ENCODE measurements at regions not wholly inside any gene's neighbourhood (a gene's known extent, or its start where the extent isn't known, plus 50 kb on each side); places are given as distances from the start of the nearest gene placed in this dataset.

GRCh38 chr16:6231398-6231797 is 1101.2 kb upstream of the RBFOX1 start:
- no TSS peak for BruUV-seq (replicated peaks)
- DNase-seq (no peak), ATAC-seq (no peak)
- Histone ChIP-seq H3K9me3 (ENCODE audit: low read length) (no peaks in the 10 kb centered on the region), H3K79me2 (ENCODE audit: low read length) (no peaks in the 10 kb centered on the region), H3K27me3 (ENCODE audit: low read length) (no peaks in the 10 kb centered on the region), H3K36me3 (ENCODE audit: low read depth, low read length) (no peaks in the 10 kb centered on the region), H3K27ac (ENCODE audit: low read length) (no peak overlapping the region), H3K9me2 (replicated peaks; ENCODE audit: low read length) (no peaks in the 10 kb centered on the region), H3K4me1 (ENCODE audit: insufficient read depth, low read length) (no peaks in the 10 kb centered on the region), H4K20me1 (ENCODE audit: low read length) (no peaks in the 10 kb centered on the region), H3K4me3 (ENCODE audit: low read length) (no peak overlapping the region), H3F3A (ENCODE audit: low read length, unreplicated experiment) (no peaks in the 10 kb centered on the region), H3K9ac (ENCODE audit: low read length) (no peak overlapping the region), H3K4me2 (ENCODE audit: low read length) (no peak overlapping the region), H2AFZ (ENCODE audit: low read length) (no peak overlapping the region)
- no peak for TF ChIP-seq EZH2phosphoT487 (IDR thresholded peaks at IDR 0.05; ENCODE audit: borderline replicate concordance, low read length)
- intact Hi-C loops (cut with micrococcal nuclease) = no loop called here
- ChIA-PET POLR2A (ENCODE audit: unreplicated experiment) (no interaction called here), CTCF (no interaction called here)

- no peaks in the 10 kb centered on the region for H4K20me1 ChIP-seq (ENCODE audit: low read length)
- no peak overlapping the region for H2AFZ ChIP-seq (ENCODE audit: low read length)
- POLR2A ChIA-PET (ENCODE audit: unreplicated experiment) = no interaction called here
- H3K9ac ChIP-seq (ENCODE audit: low read length) = no peak overlapping the region
- intact Hi-C loops (cut with micrococcal nuclease) = no loop called here
- no TSS peak for BruUV-seq (replicated peaks)
- no peaks in the 10 kb centered on the region for H3K36me3 ChIP-seq (ENCODE audit: low read depth, low read length)
- H3K79me2 ChIP-seq (ENCODE audit: low read length) = no peaks in the 10 kb centered on the region
- CTCF ChIA-PET = no interaction called here
- no peak overlapping the region for H3K4me3 ChIP-seq (ENCODE audit: low read length)
- H3K9me2 ChIP-seq (replicated peaks; ENCODE audit: low read length) = no peaks in the 10 kb centered on the region
- no peaks in the 10 kb centered on the region for H3K4me1 ChIP-seq (ENCODE audit: insufficient read depth, low read length)
- H3K27ac ChIP-seq (ENCODE audit: low read length) = no peak overlapping the region
- no peaks in the 10 kb centered on the region for H3K27me3 ChIP-seq (ENCODE audit: low read length)
- no peaks in the 10 kb centered on the region for H3K9me3 ChIP-seq (ENCODE audit: low read length)
- H3F3A ChIP-seq (ENCODE audit: low read length, unreplicated experiment) = no peaks in the 10 kb centered on the region
- DNase-seq (no peak), ATAC-seq (no peak)
- H3K4me2 ChIP-seq (ENCODE audit: low read length) = no peak overlapping the region
- TF ChIP-seq EZH2 (IDR thresholded peaks at IDR 0.05; ENCODE audit: low read length, unreplicated experiment) (no peak), EZH2phosphoT487 (IDR thresholded peaks at IDR 0.05; ENCODE audit: borderline replicate concordance, low read length) (no peak), CTCF (conservative IDR thresholded peaks at IDR 0.05; ENCODE audit: low read depth, low read length) (no peak)
Measured at GRCh38 chr16:6229186-6229585, 1103.5 kb upstream of the RBFOX1 start.

- H3K27ac ChIP-seq (ENCODE audit: low read length) = no peak overlapping the region
- no peaks in the 10 kb centered on the region for H3K9me2 ChIP-seq (replicated peaks; ENCODE audit: low read length)
- intact Hi-C loops (cut with micrococcal nuclease) = no loop called here
- DNase-seq (no peak), ATAC-seq (no peak)
- no peaks in the 10 kb centered on the region for H3K79me2 ChIP-seq (ENCODE audit: low read length)
- no peaks in the 10 kb centered on the region for H3K36me3 ChIP-seq (ENCODE audit: low read depth, low read length)
- H3K9me3 ChIP-seq (ENCODE audit: low read length) = no peaks in the 10 kb centered on the region
- no peaks in the 10 kb centered on the region for H3K4me1 ChIP-seq (ENCODE audit: insufficient read depth, low read length)
- no peak overlapping the region for H3K9ac ChIP-seq (ENCODE audit: low read length)
- H3F3A ChIP-seq (ENCODE audit: low read length, unreplicated experiment) = no peaks in the 10 kb centered on the region
- no peak overlapping the region for H3K4me3 ChIP-seq (ENCODE audit: low read length)
- no peaks in the 10 kb centered on the region for H4K20me1 ChIP-seq (ENCODE audit: low read length)
- no peak for TF ChIP-seq CTCF (conservative IDR thresholded peaks at IDR 0.05; ENCODE audit: low read depth, low read length)
- TF ChIP-seq EZH2 (IDR thresholded peaks at IDR 0.05; ENCODE audit: low read length, unreplicated experiment) = no peak
- TF ChIP-seq EZH2phosphoT487 (IDR thresholded peaks at IDR 0.05; ENCODE audit: borderline replicate concordance, low read length) = no peak
- H3K4me2 ChIP-seq (ENCODE audit: low read length) = no peak overlapping the region
- H3K27me3 ChIP-seq (ENCODE audit: low read length) = no peaks in the 10 kb centered on the region
- H2AFZ ChIP-seq (ENCODE audit: low read length) = no peak overlapping the region
- ChIA-PET CTCF (no interaction called here), POLR2A (ENCODE audit: unreplicated experiment) (no interaction called here)
- no TSS peak for BruUV-seq (replicated peaks)
Measured at GRCh38 chr16:6218855-6219254, 1113.8 kb upstream of the RBFOX1 start.
